T-helper 1 cell treated with Interleukin-12 subunit alpha and Interleukin-12 subunit beta and Interleukin-4 antibody, amounts not matched to agents 30 μg/mL and 1 μg/mL, for 36 hours (primary cell): ENCODE measurements at regions not wholly inside any gene's neighbourhood (a gene's known extent, or its start where the extent isn't known, plus 50 kb on each side); places are given as distances from the start of the nearest gene placed in this dataset.

Source experiments
- H3K27ac Mint-ChIP-seq: one replicate; pipeline ENCODE4 v1.8.0; 2021; ENCODE audit warnings: mild to moderate bottlenecking, mixed read lengths
- H3K27me3 Mint-ChIP-seq: one replicate; pipeline ENCODE4 v1.8.0; 2021; ENCODE audit warnings: low read depth, mixed read lengths
- H3K36me3 Mint-ChIP-seq: one replicate; pipeline ENCODE4 v1.8.0; 2021; ENCODE audit warnings: low read depth, mixed read lengths
- H3K4me1 Mint-ChIP-seq: one replicate; pipeline ENCODE4 v1.8.0; 2021; ENCODE audit warnings: low read depth, mixed read lengths
- H3K4me3 Mint-ChIP-seq: one replicate; pipeline ENCODE4 v1.8.0; 2021; ENCODE audit warnings: mild to moderate bottlenecking, moderate library complexity, mixed read lengths
- H3K9me3 Mint-ChIP-seq: one replicate; pipeline ENCODE4 v1.8.0; 2021; ENCODE audit warnings: mixed read lengths

DNA sequence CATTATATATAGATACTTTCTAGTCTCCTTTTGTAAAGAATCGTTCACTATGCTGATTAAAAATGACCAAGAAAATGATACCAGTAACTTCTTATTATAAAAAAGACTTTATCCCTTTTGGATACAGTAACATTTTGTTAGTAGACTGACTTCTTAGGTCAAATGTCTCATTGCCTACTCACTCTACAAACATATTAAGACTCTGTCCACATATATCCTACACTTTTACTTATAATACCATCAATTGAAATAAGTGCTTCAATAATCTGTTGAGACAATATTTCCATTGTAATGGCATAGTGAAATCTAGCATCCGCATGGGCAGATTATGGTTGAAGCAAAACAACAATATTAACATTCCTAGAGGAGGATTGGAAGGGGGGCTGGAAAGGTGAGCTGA lies 180.6 kb downstream of the ARL4A start:
- no peak overlapping the region for H3K4me3 Mint-ChIP-seq
- no peaks in the 10 kb centered on the region for H3K36me3 Mint-ChIP-seq
- no peak overlapping the region for H3K27ac Mint-ChIP-seq
- no peaks in the 10 kb centered on the region for H3K9me3 Mint-ChIP-seq
- H3K4me1 Mint-ChIP-seq, result no peaks in the 10 kb centered on the region
- no peaks in the 10 kb centered on the region for H3K27me3 Mint-ChIP-seq

DNA sequence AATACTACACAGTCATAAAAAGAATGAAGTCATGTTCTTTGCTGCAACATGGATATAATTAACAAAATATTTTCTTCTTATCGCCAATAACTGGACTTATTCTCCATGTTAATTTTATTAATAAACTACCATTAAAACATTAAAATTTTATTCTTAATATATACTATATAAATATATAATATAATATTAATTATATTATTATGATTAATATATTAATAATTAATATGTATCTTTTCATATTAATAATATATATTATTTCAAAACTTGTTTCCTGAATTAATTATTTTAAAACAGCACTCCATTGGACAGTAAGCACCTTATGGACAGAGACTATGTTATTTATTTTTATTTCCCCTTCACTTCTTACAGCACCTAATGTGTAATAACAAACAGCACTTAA lies 182.8 kb downstream of the ARL4A start:
- Mint-ChIP-seq H3K36me3 (no peaks in the 10 kb centered on the region), H3K4me3 (no peak overlapping the region), H3K4me1 (no peaks in the 10 kb centered on the region), H3K27ac (no peak overlapping the region), H3K9me3 (no peaks in the 10 kb centered on the region), H3K27me3 (no peaks in the 10 kb centered on the region)

DNA sequence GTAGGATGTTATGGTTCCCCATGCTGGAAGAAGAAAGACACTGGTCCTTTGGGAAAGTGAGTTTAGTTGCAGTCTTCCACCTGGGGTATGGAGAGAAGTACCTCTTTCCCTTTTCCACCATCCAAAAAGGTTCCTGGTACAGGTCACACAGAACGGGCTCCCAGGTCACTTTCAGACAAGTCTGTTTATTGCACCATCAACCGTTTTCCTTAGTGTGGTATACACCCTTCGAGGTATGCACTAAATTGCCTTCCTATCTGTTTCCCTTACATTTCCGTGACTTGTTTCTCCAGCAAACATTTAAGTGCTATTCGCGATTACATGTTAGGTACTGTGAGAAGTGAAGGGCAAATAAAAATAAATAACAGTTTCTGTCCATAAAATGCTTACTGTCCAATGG lies 185.1 kb downstream of the ARL4A start:
- Mint-ChIP-seq H3K36me3 (no peaks in the 10 kb centered on the region), H3K4me3 (no peak overlapping the region), H3K27ac (no peak overlapping the region), H3K4me1 (no peaks in the 10 kb centered on the region), H3K27me3 (no peaks in the 10 kb centered on the region), H3K9me3 (no peaks in the 10 kb centered on the region)

DNA sequence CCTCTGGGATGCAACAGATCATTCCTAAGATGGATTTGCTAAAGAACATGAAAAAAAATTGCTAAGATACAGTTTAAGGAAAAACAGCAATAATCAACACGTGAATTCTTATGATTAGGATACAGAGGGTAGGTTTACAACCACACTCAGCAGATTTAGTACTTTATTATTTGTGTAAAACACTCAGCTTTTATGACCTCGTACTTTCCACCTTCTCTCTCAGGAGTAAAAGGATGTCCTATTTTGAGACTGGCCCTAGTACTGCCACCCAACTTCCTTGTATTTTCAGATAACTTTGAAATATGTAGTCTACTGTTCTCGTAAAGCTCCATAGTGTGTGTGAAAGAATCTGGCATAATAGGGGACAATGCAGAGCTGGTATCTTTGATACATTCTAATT lies 186.1 kb downstream of the ARL4A start:
- Mint-ChIP-seq H3K27ac (no peak overlapping the region), H3K4me1 (no peaks in the 10 kb centered on the region), H3K4me3 (no peak overlapping the region), H3K9me3 (no peaks in the 10 kb centered on the region), H3K36me3 (no peaks in the 10 kb centered on the region), H3K27me3 (no peaks in the 10 kb centered on the region)

DNA sequence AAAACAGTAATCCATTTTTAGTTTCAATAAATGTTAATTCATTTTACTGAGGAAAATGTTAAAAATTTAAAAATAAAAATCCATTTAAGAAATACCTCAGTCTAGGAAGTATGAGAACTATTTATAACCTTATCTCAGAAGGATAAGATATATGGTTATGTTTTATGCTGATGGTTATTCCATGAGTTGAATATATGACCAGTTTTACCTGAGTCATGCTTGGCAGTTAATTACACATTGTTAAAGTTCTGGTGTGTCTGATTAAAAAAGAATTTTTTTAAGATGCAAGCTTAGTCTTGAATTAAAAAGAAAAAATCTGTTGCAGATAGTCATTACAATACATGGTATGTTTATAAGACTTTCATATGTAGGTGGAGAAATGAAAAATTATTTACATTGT lies 191.7 kb downstream of the ARL4A start:
- no peaks in the 10 kb centered on the region for H3K36me3 Mint-ChIP-seq
- no peaks in the 10 kb centered on the region for H3K4me1 Mint-ChIP-seq
- no peak overlapping the region for H3K27ac Mint-ChIP-seq
- H3K9me3 Mint-ChIP-seq, result no peaks in the 10 kb centered on the region
- no peak overlapping the region for H3K4me3 Mint-ChIP-seq
- H3K27me3 Mint-ChIP-seq, result peaks cover 5% of the 10 kb centered on the region

DNA sequence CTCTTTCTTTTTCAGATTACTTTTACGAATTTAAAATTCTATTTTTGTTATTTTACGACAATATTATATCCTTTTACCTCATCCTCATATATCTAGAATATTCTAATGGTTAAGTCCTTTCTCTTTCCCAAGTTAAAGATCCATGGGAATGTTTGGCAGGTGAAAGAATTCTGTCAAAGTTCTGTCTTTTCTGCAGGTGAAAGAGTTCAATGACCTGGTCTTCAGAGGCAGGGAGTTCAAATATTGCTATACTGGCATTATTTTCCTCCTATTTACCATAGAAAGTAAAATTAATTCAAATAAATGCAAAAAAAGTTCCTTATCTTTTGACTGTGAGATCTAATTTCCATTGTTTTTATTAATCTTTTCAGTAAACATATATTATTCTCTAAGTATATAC lies 194.3 kb downstream of the ARL4A start:
- H3K4me3 Mint-ChIP-seq, result no peak overlapping the region
- H3K36me3 Mint-ChIP-seq, result no peaks in the 10 kb centered on the region
- no peaks in the 10 kb centered on the region for H3K9me3 Mint-ChIP-seq
- H3K4me1 Mint-ChIP-seq, result no peaks in the 10 kb centered on the region
- peaks cover 5% of the 10 kb centered on the region for H3K27me3 Mint-ChIP-seq
- no peak overlapping the region for H3K27ac Mint-ChIP-seq

DNA sequence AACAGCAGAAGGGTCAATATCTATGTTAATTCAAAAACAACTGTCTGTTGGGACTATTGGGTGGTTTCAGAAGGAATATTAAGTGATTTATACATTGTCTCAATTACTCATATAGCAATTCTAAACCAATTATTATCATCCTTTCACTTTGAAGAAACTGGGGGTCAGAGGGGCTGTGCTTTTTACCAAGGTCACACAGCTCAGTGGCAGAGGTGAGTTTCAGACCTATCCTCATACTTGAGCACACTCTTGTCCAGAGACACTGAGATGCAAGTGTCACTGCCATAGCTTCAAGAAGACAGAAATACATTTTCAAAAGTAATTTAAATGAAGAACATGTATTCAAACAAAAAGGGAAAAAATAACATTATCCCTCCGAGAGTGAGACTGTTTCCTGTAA lies 195.3 kb downstream of the ARL4A start:
- H3K27me3 Mint-ChIP-seq, result peaks cover 5% of the 10 kb centered on the region
- no peak overlapping the region for H3K4me3 Mint-ChIP-seq
- no peaks in the 10 kb centered on the region for H3K36me3 Mint-ChIP-seq

DNA sequence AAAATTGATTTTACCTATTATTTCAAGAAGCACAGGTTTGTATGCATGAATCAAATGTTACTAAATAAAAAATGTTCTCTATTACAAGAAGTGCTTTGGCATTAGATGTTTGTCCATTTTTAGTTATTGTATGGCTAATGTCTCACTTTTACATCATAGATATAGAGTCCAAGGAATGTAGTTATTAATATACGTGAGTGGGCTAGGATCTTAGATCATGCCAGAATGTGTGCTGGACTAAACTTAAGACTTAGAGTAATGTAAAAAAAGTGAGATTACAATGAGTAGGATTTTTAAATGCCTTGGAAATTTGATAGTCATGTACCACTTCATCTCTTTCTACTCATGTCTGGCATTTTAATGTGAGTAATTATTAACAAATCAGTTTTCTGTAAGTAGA lies 196.6 kb downstream of the ARL4A start:
- Mint-ChIP-seq H3K4me3 (no peak overlapping the region), H3K4me1 (no peaks in the 10 kb centered on the region), H3K27ac (no peak overlapping the region), H3K27me3 (peaks cover 5% of the 10 kb centered on the region), H3K36me3 (no peaks in the 10 kb centered on the region), H3K9me3 (no peaks in the 10 kb centered on the region)

More for the DNA sequence above, 195.3 kb downstream of the ARL4A start:
- Mint-ChIP-seq H3K4me1 (no peaks in the 10 kb centered on the region), H3K27ac (no peak overlapping the region), H3K9me3 (no peaks in the 10 kb centered on the region)

DNA sequence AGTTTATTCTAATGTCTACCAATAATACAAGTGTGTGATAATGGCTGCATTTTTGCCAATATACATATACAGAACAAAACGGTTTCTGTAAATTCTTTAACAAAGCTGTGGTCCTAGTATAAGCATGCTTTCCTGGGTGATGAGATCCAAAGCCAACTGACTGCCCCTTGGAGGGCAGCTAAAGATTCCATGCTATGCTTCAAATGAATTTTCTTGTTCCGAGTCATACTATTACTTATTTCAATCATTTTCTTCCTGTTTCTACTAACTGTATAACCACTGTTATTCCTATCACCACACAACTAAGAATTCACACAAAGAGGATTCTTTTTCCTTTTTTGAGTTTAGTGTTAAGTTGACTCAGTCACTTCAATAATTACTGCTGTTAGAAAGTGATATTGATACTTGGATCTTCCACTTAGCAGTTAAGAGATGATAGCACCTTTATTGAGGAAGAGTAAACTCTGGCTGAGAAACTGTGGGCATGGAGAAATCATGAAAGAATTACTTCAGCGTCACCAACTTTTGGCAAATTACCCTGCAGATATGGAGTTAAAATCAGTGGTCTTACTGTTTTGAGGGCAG lies 197.5 kb downstream of the ARL4A start:
- Mint-ChIP-seq H3K27ac (no peak overlapping the region), H3K27me3 (peaks cover 5% of the 10 kb centered on the region), H3K4me1 (no peaks in the 10 kb centered on the region), H3K4me3 (no peak overlapping the region), H3K36me3 (no peaks in the 10 kb centered on the region), H3K9me3 (no peaks in the 10 kb centered on the region)

DNA sequence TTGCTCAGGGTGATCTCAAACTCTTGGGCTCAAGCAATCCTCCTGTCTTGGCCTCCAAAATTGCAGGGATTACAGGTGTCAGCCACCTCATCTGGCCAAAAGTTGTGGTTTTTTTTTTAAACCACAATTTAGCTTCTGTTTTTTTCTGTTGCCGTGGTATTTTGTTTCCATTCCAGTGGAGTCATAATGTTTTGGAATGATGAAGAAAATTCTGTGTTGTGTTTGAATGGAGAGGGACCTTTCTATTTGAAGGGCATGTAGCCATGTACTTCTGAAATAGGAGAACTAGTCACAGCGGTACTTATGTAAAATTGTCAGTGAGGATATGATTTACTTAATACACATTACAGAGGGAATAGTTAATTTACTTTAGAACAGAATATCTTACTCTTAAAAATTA lies 201.3 kb downstream of the ARL4A start:
- H3K4me1 Mint-ChIP-seq, result no peaks in the 10 kb centered on the region
- H3K36me3 Mint-ChIP-seq, result no peaks in the 10 kb centered on the region
- no peaks in the 10 kb centered on the region for H3K9me3 Mint-ChIP-seq
- no peaks in the 10 kb centered on the region for H3K27me3 Mint-ChIP-seq
- H3K27ac Mint-ChIP-seq, result no peak overlapping the region
- no peak overlapping the region for H3K4me3 Mint-ChIP-seq

DNA sequence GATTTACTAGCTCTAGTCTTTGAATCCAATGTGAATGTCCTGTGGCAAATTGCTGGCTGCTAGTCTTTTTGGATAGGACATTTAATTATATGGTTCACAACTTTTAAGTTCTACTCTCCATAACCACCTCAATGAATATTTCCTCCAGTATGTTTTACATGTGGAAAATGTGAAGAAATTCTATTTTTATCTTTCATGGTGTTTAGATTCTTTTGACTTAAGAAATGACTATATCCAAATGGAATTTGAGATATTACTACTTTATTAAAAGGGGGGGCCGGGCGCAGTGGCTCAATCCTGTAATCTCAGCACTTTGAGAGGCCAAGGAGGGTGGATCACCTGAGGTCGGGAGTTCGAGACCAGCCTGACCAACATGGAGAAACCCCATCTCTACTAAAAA lies 202.0 kb downstream of the ARL4A start:
- Mint-ChIP-seq H3K4me1 (no peaks in the 10 kb centered on the region), H3K9me3 (no peaks in the 10 kb centered on the region), H3K4me3 (no peak overlapping the region), H3K27ac (no peak overlapping the region), H3K27me3 (no peaks in the 10 kb centered on the region), H3K36me3 (no peaks in the 10 kb centered on the region)

DNA sequence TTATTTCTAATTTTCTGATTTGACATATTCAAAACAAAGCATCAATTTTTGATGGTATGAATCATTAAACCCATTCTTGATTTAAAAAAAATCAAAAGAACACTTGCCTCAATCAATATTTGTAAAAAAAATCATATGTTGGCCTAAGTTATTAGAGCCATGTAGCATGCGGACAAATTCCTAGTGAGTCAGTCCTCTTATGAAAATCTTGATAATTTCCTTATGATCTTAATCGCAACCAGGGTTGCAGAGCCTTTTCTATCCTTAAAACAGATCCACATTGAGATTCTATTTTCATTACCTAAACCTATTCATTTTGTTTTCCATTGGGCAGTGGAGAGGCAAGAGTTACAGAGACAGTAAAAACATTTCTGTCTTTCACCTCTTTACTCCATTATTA lies 203.2 kb downstream of the ARL4A start:
- H3K36me3 Mint-ChIP-seq, result no peaks in the 10 kb centered on the region
- H3K27ac Mint-ChIP-seq, result no peak overlapping the region
- H3K4me1 Mint-ChIP-seq, result no peaks in the 10 kb centered on the region
- no peaks in the 10 kb centered on the region for H3K9me3 Mint-ChIP-seq
- no peak overlapping the region for H3K4me3 Mint-ChIP-seq
- H3K27me3 Mint-ChIP-seq, result no peaks in the 10 kb centered on the region

DNA sequence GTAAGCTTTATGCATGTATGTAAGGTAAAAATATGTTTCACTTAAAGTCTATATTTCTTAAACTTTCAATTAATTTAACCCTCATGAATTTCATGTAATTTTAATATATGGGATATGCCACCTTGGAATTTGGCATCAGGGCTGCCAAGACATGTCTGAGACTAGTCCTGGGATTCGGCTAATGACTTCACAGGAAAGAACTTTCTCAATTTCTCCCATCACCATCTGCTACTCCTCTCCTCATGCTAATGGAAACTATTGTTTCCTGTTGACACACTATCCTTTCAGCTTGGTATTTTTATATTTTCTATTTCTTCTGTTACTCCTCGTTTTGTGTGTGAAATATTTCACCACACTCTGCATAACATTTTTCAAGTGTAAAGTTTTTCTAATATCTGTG lies 205.9 kb downstream of the ARL4A start:
- Mint-ChIP-seq H3K27ac (no peak overlapping the region), H3K9me3 (no peaks in the 10 kb centered on the region), H3K4me1 (no peaks in the 10 kb centered on the region), H3K36me3 (no peaks in the 10 kb centered on the region), H3K27me3 (no peaks in the 10 kb centered on the region), H3K4me3 (no peak overlapping the region)

DNA sequence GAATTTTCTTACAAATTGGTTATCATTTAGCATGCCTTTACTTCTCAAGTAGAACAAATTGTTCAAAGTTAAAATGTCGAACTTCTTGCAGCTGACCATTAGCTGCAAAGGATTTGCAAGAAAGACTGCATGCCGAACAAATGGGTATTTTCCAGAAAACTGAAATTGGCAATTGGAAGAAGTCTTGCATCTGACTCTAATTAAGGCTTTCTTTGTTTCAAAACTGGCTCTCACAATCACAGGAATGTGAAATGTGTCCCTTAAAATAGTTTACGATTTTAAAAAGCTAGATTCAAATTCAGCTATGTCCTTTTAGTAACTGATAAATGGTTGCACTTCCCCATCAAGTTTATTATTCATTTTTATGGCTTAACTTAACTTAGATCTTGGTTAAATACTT lies 207.9 kb downstream of the ARL4A start:
- no peaks in the 10 kb centered on the region for H3K9me3 Mint-ChIP-seq
- no peak overlapping the region for H3K4me3 Mint-ChIP-seq
- no peaks in the 10 kb centered on the region for H3K27me3 Mint-ChIP-seq
- H3K4me1 Mint-ChIP-seq, result no peaks in the 10 kb centered on the region
- no peaks in the 10 kb centered on the region for H3K36me3 Mint-ChIP-seq
- H3K27ac Mint-ChIP-seq, result no peak overlapping the region

DNA sequence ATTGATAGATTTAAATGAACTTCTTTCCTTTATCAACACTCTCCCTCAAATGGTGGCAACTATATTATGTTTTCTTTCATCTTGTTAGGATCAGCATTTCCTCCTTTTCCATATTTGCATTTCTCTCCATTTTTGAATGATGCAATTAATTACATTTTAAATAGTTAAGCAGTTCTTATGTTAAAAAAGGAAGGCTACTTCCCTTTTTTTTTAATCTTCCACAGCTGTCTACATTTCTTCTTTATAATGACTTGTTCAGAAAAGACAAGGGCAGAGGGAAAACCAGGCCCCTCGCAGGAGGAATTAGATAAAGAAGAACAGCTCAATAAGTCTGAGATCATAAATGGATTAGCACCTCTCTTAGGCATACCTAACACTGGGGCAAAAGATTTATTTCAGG lies 208.9 kb downstream of the ARL4A start:
- Mint-ChIP-seq H3K9me3 (no peaks in the 10 kb centered on the region), H3K27me3 (no peaks in the 10 kb centered on the region), H3K36me3 (no peaks in the 10 kb centered on the region), H3K27ac (no peak overlapping the region), H3K4me3 (no peak overlapping the region), H3K4me1 (no peaks in the 10 kb centered on the region)

DNA sequence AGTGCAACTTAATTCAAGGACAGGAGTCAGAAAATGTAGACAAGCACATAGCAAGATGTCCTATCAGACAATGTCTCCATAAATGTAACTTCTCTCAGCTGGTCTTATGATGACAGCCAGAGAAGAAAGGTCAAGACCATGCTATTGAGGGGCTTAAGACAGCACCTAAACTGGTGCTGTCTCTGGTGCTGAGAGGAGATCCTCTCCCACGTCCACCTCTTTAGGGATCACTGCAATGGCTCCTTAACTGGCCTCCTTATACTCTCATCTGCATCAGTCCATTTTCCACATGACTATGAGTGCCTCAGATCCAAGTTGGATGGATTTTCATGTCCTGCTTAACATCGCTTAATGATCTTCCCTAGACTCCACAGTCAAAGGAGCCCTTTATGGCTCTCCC lies 210.6 kb downstream of the ARL4A start:
- Mint-ChIP-seq H3K27me3 (no peaks in the 10 kb centered on the region), H3K4me1 (no peaks in the 10 kb centered on the region), H3K27ac (no peak overlapping the region), H3K36me3 (no peaks in the 10 kb centered on the region), H3K9me3 (no peaks in the 10 kb centered on the region), H3K4me3 (no peak overlapping the region)
